ENCODE measurements at regions not wholly inside any gene's neighbourhood (a gene's known extent, or its start where the extent isn't known, plus 50 kb on each side); places are given as distances from the start of the nearest gene placed in this dataset.

DNA sequence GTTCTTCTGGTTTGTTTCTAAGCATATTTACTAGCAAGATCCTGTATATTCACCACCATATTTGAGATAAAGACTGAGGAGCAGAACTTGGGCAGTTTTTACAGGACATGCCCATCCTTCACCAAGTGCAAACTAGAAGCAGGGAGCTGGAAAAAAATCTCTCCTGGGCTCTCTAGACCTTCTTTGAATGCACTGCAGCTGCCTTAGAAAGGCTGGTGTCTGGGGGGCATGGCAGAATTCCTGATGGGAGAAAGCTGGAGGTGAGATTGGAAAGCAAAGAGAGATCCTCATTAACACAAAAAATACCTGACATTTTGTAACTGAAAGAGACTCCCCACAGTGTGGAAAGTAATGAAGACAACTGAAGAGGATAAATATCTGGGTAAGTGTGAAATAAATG, 1612.1 kb downstream of the OLFM4 start:
- Mint-ChIP-seq H3K4me1 (ENCODE audit: unreplicated experiment) (no peaks in the 10 kb centered on the region), H3K27me3 (ENCODE audit: unreplicated experiment) (no peaks in the 10 kb centered on the region), H3K9me3 (ENCODE audit: unreplicated experiment) (no peaks in the 10 kb centered on the region), H3K4me3 (ENCODE audit: unreplicated experiment) (no peak overlapping the region), H3K27ac (ENCODE audit: unreplicated experiment) (no peak overlapping the region), H3K36me3 (ENCODE audit: low read depth, unreplicated experiment) (no peaks in the 10 kb centered on the region)
- no peak for DNase-seq (ENCODE audit: low spot score)
- TF ChIP-seq, protein P1, sequence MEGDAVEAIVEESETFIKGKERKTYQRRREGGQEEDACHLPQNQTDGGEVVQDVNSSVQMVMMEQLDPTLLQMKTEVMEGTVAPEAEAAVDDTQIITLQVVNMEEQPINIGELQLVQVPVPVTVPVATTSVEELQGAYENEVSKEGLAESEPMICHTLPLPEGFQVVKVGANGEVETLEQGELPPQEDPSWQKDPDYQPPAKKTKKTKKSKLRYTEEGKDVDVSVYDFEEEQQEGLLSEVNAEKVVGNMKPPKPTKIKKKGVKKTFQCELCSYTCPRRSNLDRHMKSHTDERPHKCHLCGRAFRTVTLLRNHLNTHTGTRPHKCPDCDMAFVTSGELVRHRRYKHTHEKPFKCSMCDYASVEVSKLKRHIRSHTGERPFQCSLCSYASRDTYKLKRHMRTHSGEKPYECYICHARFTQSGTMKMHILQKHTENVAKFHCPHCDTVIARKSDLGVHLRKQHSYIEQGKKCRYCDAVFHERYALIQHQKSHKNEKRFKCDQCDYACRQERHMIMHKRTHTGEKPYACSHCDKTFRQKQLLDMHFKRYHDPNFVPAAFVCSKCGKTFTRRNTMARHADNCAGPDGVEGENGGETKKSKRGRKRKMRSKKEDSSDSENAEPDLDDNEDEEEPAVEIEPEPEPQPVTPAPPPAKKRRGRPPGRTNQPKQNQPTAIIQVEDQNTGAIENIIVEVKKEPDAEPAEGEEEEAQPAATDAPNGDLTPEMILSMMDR (IDR thresholded peaks at IDR 0.05; ENCODE audit: unreplicated experiment) = no peak

DNA sequence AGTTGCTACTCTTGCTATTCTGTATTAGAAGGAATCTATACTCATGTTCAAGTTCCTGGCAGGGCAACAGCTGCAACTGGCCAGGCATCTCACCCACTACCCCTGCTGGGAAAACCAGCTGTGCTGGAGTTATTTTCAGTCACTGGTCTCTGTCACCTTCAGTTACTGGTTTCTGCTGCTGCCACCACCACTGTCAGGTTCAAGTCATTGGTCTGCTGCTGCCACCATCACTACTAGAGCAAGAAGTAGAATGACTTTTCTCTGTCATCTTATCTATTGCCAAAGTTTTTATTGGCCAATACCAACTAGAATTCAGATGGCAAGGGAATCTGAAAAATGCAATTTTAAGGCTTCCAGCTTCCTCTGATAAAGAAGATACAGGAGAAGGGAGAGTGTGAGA, 1615.2 kb downstream of the OLFM4 start:
- H3K9me3 Mint-ChIP-seq (ENCODE audit: unreplicated experiment) = no peaks in the 10 kb centered on the region
- no peaks in the 10 kb centered on the region for H3K27me3 Mint-ChIP-seq (ENCODE audit: unreplicated experiment)
- TF ChIP-seq, protein P1 (IDR thresholded peaks at IDR 0.05; ENCODE audit: unreplicated experiment) = no peak

DNA sequence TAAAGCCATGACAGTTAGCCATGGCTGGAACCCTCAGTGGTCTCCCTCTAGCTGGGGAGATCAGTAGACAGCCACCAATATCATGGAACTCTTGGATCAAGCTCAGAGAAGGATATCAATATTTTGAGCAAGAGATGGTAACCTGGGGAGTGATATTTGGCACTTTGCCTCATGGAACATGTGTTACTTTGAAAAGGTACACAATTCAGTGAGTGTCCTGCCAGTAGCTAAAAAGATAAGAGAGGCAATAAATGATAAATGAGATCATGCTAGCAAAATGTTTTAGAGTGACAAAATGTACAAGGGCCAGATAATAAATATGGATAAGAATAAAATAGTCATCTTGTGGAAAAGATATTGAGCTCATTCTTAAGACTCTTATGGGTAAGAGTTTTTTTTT, 1618.7 kb downstream of the OLFM4 start:
- no peak for DNase-seq (ENCODE audit: low spot score)
- H3K36me3 Mint-ChIP-seq (ENCODE audit: low read depth, unreplicated experiment) = no peaks in the 10 kb centered on the region
- no peak overlapping the region for H3K4me3 Mint-ChIP-seq (ENCODE audit: unreplicated experiment)
- no peaks in the 10 kb centered on the region for H3K9me3 Mint-ChIP-seq (ENCODE audit: unreplicated experiment)
- no peak overlapping the region for H3K27ac Mint-ChIP-seq (ENCODE audit: unreplicated experiment)
- no peaks in the 10 kb centered on the region for H3K27me3 Mint-ChIP-seq (ENCODE audit: unreplicated experiment)
- TF ChIP-seq, protein P1 (IDR thresholded peaks at IDR 0.05; ENCODE audit: unreplicated experiment) = no peak
- no peaks in the 10 kb centered on the region for H3K4me1 Mint-ChIP-seq (ENCODE audit: unreplicated experiment)

More for the DNA sequence above, 1615.2 kb downstream of the OLFM4 start:
- no peak for DNase-seq (ENCODE audit: low spot score)
- no peaks in the 10 kb centered on the region for H3K4me1 Mint-ChIP-seq (ENCODE audit: unreplicated experiment)
- no peak overlapping the region for H3K27ac Mint-ChIP-seq (ENCODE audit: unreplicated experiment)
- H3K36me3 Mint-ChIP-seq (ENCODE audit: low read depth, unreplicated experiment) = no peaks in the 10 kb centered on the region
- H3K4me3 Mint-ChIP-seq (ENCODE audit: unreplicated experiment) = no peak overlapping the region

DNA sequence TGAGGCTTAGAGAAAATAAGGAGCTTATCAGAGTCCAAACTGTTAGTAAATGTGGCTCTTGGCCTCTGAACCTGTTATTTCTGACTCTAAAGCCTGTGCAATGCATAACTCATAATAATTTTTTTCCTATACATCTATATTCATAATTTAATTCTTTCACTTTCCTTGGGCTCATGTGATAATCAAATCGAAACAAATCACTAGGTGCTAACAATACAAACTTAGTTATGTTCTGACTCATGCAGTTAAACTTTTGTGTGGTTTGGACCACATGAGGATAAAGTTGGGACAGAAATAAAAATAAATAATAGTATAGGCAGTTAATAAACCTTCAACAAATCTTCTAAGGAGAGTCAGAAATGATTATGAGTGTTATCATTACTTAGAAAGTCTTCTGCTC, 1629.0 kb downstream of the OLFM4 start:
- Mint-ChIP-seq H3K4me1 (ENCODE audit: unreplicated experiment) (no peaks in the 10 kb centered on the region), H3K27me3 (ENCODE audit: unreplicated experiment) (peaks cover 1% of the 10 kb centered on the region), H3K27ac (ENCODE audit: unreplicated experiment) (no peak overlapping the region), H3K4me3 (ENCODE audit: unreplicated experiment) (no peak overlapping the region), H3K36me3 (ENCODE audit: low read depth, unreplicated experiment) (no peaks in the 10 kb centered on the region), H3K9me3 (ENCODE audit: unreplicated experiment) (no peaks in the 10 kb centered on the region)
- no peak for DNase-seq (ENCODE audit: low spot score)
- TF ChIP-seq, protein P1 (IDR thresholded peaks at IDR 0.05; ENCODE audit: unreplicated experiment) = no peak

DNA sequence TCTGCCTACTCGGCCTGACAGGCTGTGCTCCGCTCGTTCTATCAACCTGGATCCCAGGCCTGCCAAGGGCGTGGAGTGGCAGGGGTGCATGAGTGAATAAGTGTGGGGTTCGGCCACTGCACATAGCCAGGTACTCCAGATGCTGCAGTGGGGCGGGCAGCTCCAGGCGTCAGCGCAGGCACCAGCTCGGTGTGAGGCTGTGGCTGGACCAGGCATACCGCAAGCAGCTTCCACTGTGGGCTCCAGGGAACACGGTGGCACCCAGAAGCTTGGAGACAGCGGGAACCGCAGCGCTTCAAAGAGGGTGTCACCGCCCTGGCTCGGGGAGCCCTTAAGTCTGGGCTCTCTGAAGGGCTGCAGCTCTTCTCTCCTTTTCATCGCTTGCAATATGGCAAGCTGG, 1630.2 kb downstream of the OLFM4 start:
- Mint-ChIP-seq H3K9me3 (ENCODE audit: unreplicated experiment) (no peaks in the 10 kb centered on the region), H3K4me3 (ENCODE audit: unreplicated experiment) (no peak overlapping the region), H3K27me3 (ENCODE audit: unreplicated experiment) (peaks cover 1% of the 10 kb centered on the region), H3K27ac (ENCODE audit: unreplicated experiment) (no peak overlapping the region), H3K36me3 (ENCODE audit: low read depth, unreplicated experiment) (no peaks in the 10 kb centered on the region), H3K4me1 (ENCODE audit: unreplicated experiment) (no peaks in the 10 kb centered on the region)
- DNase-seq (ENCODE audit: low spot score) = no peak
- TF ChIP-seq, protein P1 (IDR thresholded peaks at IDR 0.05; ENCODE audit: unreplicated experiment) = no peak
